ENCODE measurements at regions not wholly inside any gene's neighbourhood (a gene's known extent, or its start where the extent isn't known, plus 50 kb on each side); places are given as distances from the start of the nearest gene placed in this dataset.

GRCh38 chr4:161249779-161250440 is 913.9 kb downstream of the FSTL5 start:
- DNase-seq (ENCODE audit: low read depth) (no peak), FAIRE-seq (no peak)
- no peaks in the 10 kb centered on the region for H3K36me3 ChIP-seq (ENCODE audit: control insufficient read depth, insufficient read depth, low read length)
- H3K4me3 ChIP-seq (ENCODE audit: low read depth, low read length) = no peak overlapping the region
- H3K27me3 ChIP-seq (ENCODE audit: control insufficient read depth, insufficient read depth, low read length) = no peaks in the 10 kb centered on the region
- TF ChIP-seq, protein P1, sequence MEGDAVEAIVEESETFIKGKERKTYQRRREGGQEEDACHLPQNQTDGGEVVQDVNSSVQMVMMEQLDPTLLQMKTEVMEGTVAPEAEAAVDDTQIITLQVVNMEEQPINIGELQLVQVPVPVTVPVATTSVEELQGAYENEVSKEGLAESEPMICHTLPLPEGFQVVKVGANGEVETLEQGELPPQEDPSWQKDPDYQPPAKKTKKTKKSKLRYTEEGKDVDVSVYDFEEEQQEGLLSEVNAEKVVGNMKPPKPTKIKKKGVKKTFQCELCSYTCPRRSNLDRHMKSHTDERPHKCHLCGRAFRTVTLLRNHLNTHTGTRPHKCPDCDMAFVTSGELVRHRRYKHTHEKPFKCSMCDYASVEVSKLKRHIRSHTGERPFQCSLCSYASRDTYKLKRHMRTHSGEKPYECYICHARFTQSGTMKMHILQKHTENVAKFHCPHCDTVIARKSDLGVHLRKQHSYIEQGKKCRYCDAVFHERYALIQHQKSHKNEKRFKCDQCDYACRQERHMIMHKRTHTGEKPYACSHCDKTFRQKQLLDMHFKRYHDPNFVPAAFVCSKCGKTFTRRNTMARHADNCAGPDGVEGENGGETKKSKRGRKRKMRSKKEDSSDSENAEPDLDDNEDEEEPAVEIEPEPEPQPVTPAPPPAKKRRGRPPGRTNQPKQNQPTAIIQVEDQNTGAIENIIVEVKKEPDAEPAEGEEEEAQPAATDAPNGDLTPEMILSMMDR (IDR thresholded peaks at IDR 0.05; ENCODE audit: insufficient read depth, low read length, severe bottlenecking) = no peak

GRCh38 chr4:161248880-161249279 is 914.9 kb downstream of the FSTL5 start:
- DNase-seq (ENCODE audit: low read depth) = no peak
- TF ChIP-seq, protein P1 (IDR thresholded peaks at IDR 0.05; ENCODE audit: insufficient read depth, low read length, severe bottlenecking) = no peak
- no peak overlapping the region for H3K4me3 ChIP-seq (ENCODE audit: low read depth, low read length)
- H3K36me3 ChIP-seq (ENCODE audit: control insufficient read depth, insufficient read depth, low read length) = no peaks in the 10 kb centered on the region
- H3K27me3 ChIP-seq (ENCODE audit: control insufficient read depth, insufficient read depth, low read length) = no peaks in the 10 kb centered on the region
- no peak for FAIRE-seq

GRCh38 chr4:161247831-161248230 is 916.0 kb downstream of the FSTL5 start:
- no peak for FAIRE-seq

GRCh38 chr4:161238033-161238432 is 925.8 kb downstream of the FSTL5 start:
- TF ChIP-seq, protein P1 (IDR thresholded peaks at IDR 0.05; ENCODE audit: insufficient read depth, low read length, severe bottlenecking) = no peak
- DNase-seq (ENCODE audit: low read depth) (no peak), FAIRE-seq (no peak)
- Histone ChIP-seq H3K36me3 (ENCODE audit: control insufficient read depth, insufficient read depth, low read length) (no peaks in the 10 kb centered on the region), H3K4me3 (ENCODE audit: low read depth, low read length) (no peak overlapping the region), H3K27me3 (ENCODE audit: control insufficient read depth, insufficient read depth, low read length) (no peaks in the 10 kb centered on the region)

More at GRCh38 chr4:161247831-161248230, 916.0 kb downstream of the FSTL5 start:
- Histone ChIP-seq H3K4me3 (ENCODE audit: low read depth, low read length) (no peak overlapping the region), H3K27me3 (ENCODE audit: control insufficient read depth, insufficient read depth, low read length) (no peaks in the 10 kb centered on the region), H3K36me3 (ENCODE audit: control insufficient read depth, insufficient read depth, low read length) (no peaks in the 10 kb centered on the region)
- TF ChIP-seq, protein P1 (IDR thresholded peaks at IDR 0.05; ENCODE audit: insufficient read depth, low read length, severe bottlenecking) = no peak
- no peak for DNase-seq (ENCODE audit: low read depth)

GRCh38 chr4:161237495-161237894 is 926.3 kb downstream of the FSTL5 start:
- no peaks in the 10 kb centered on the region for H3K36me3 ChIP-seq (ENCODE audit: control insufficient read depth, insufficient read depth, low read length)
- H3K4me3 ChIP-seq (ENCODE audit: low read depth, low read length) = no peak overlapping the region
- DNase-seq (ENCODE audit: low read depth) (no peak), FAIRE-seq (no peak)
- H3K27me3 ChIP-seq (ENCODE audit: control insufficient read depth, insufficient read depth, low read length) = no peaks in the 10 kb centered on the region
- TF ChIP-seq, protein P1 (IDR thresholded peaks at IDR 0.05; ENCODE audit: insufficient read depth, low read length, severe bottlenecking) = no peak

- no peaks in the 10 kb centered on the region for H3K27me3 ChIP-seq (ENCODE audit: control insufficient read depth, insufficient read depth, low read length)
- TF ChIP-seq, protein P1 (IDR thresholded peaks at IDR 0.05; ENCODE audit: insufficient read depth, low read length, severe bottlenecking) = no peak
- FAIRE-seq (no peak), DNase-seq (ENCODE audit: low read depth) (no peak)
- H3K36me3 ChIP-seq (ENCODE audit: control insufficient read depth, insufficient read depth, low read length) = no peaks in the 10 kb centered on the region
- H3K4me3 ChIP-seq (ENCODE audit: low read depth, low read length) = no peak overlapping the region
Observed at GRCh38 chr4:161225327-161225726, 938.5 kb downstream of the FSTL5 start.

All from bronchial epithelial cell (primary cell).